C4-2B (cell line): ENCODE measurements at regions not wholly inside any gene's neighbourhood (a gene's known extent, or its start where the extent isn't known, plus 50 kb on each side); places are given as distances from the start of the nearest gene placed in this dataset.
A peak's percentile ranks its signal among the peaks of the same experiment; 100 is the strongest.

ENCODE experiments used
- H3K27ac ChIP-seq: fragments of 450-650 bp; 2 replicates; pipeline ENCODE4 v1.5.1; 2017
- CTCF ChIP-seq: fragments of 450-650 bp; conservative IDR thresholded peaks from 2 replicates; pipeline ENCODE4 v1.5.1; 2017; ENCODE audit warnings: mild to moderate bottlenecking
- ZFX ChIP-seq: fragments of 450-650 bp; IDR thresholded peaks from 2 replicates; pipeline ENCODE4 v1.6.1; 2017

GRCh38 chr14:30180219-30180618 is 252.6 kb upstream of the PRKD1 start:
- H3K27ac ChIP-seq = no peak overlapping the region
- TF ChIP-seq CTCF = no peak
- no peak for TF ChIP-seq ZFX

- TF ChIP-seq ZFX = no peak
- peak; percentile 31 for TF ChIP-seq CTCF
Observed at GRCh38 chr14:30185832-30186231, 258.2 kb upstream of the PRKD1 start.

GRCh38 chr14:30191639-30192279 is 264.1 kb upstream of the PRKD1 start:
- TF ChIP-seq CTCF = no peak
- no peak for TF ChIP-seq ZFX
- no peak overlapping the region for H3K27ac ChIP-seq

More at GRCh38 chr14:30185832-30186231, 258.2 kb upstream of the PRKD1 start:
- H3K27ac ChIP-seq = no peak overlapping the region

GRCh38 chr14:30193101-30193500 is 265.5 kb upstream of the PRKD1 start:
- TF ChIP-seq ZFX (no peak), CTCF (no peak)
- H3K27ac ChIP-seq = no peak overlapping the region

- TF ChIP-seq CTCF (no peak), ZFX (no peak)
Observed at GRCh38 chr14:30193845-30194501, 266.3 kb upstream of the PRKD1 start.

GRCh38 chr14:30194741-30195148 is 267.1 kb upstream of the PRKD1 start:
- H3K27ac ChIP-seq = no peak overlapping the region
- TF ChIP-seq ZFX (no peak), CTCF (no peak)

More at GRCh38 chr14:30193845-30194501, 266.3 kb upstream of the PRKD1 start:
- no peak overlapping the region for H3K27ac ChIP-seq

GRCh38 chr14:30195941-30196340 is 268.3 kb upstream of the PRKD1 start:
- H3K27ac ChIP-seq = no peak overlapping the region

More at GRCh38 chr14:30195941-30196340, 268.3 kb upstream of the PRKD1 start:
- TF ChIP-seq ZFX (no peak), CTCF (no peak)
